A673 (cell line): ENCODE measurements at regions not wholly inside any gene's neighbourhood (a gene's known extent, or its start where the extent isn't known, plus 50 kb on each side); places are given as distances from the start of the nearest gene placed in this dataset.

Experiments used
- BruUV-seq: library from RNA; stranded (reverse); fragments of 400-500 nt; replicated peaks from 2 replicates; lab custom pipeline; 2021; lab: Mats Ljungman, UMichigan
- CTCF ChIA-PET: fragments of 300-600 bp; sonication (Branson Sonifier 250); formaldehyde crosslinking; loops from one replicate; lab custom pipeline; 2022; ENCODE audit warnings: antibody characterized with exemption; lab: Charles Lee
- POLR2A ChIA-PET: fragments of 300-600 bp; sonication (Branson Sonifier 250); formaldehyde crosslinking; loops from one replicate; lab custom pipeline; 2022; ENCODE audit warnings: antibody characterized with exemption; ENCODE audit not compliant: low non-redundant PET; lab: Charles Lee
- DNase-seq: peaks from one replicate; pipeline ENCODE4 v3.0.0-alpha.2; 2015; ENCODE audit warnings: low spot score
- H3K27ac ChIP-seq: fragments of 200-600 bp; sonication (generic); 2 replicates; pipeline ENCODE4 v1.5.1; 2016; ENCODE audit warnings: mixed run types, low read depth, mild to moderate bottlenecking, mixed read lengths, antibody characterized with exemption, low read length; ENCODE audit not compliant: poor library complexity, severe bottlenecking
- H3K27me3 ChIP-seq: fragments of 200-600 bp; sonication (generic); replicated peaks from 2 replicates; pipeline ENCODE4 v1.6.1; 2017; ENCODE audit warnings: mixed run types, low read depth, mild to moderate bottlenecking, mixed read lengths, antibody characterized with exemption, low read length; ENCODE audit not compliant: insufficient read depth, poor library complexity
- H3K36me3 ChIP-seq: fragments of 200-600 bp; sonication (generic); 2 replicates; pipeline ENCODE4 v1.6.1; 2016; ENCODE audit warnings: mixed run types, mild to moderate bottlenecking, mixed read lengths, antibody characterized with exemption, low read length; ENCODE audit not compliant: insufficient read depth, poor library complexity, severe bottlenecking
- H3K4me1 ChIP-seq: fragments of 200-600 bp; sonication (generic); 2 replicates; pipeline ENCODE4 v1.6.1; 2017; ENCODE audit warnings: mixed run types, mild to moderate bottlenecking, mixed read lengths, antibody characterized with exemption, low read length; ENCODE audit not compliant: insufficient read depth, poor library complexity, severe bottlenecking
- H3K4me3 ChIP-seq: fragments of 200-600 bp; sonication (generic); 2 replicates; pipeline ENCODE4 v1.5.1; 2016; ENCODE audit warnings: low read depth, mixed run types, mild to moderate bottlenecking, mixed read lengths, low read length; ENCODE audit not compliant: poor library complexity, severe bottlenecking
- H3K9me3 ChIP-seq: fragments of 200-600 bp; sonication (generic); 2 replicates; pipeline ENCODE4 v1.6.1; 2016; ENCODE audit warnings: mixed run types, low read depth, mild to moderate bottlenecking, mixed read lengths, antibody characterized with exemption, low read length; ENCODE audit not compliant: poor library complexity, severe bottlenecking
- EZH2 ChIP-seq: fragments of 200-600 bp; sonication (generic); IDR thresholded peaks from 2 replicates; pipeline ENCODE4 v1.6.1; 2017; ENCODE audit warnings: borderline replicate concordance, low read depth, mild to moderate bottlenecking, mixed read lengths, antibody characterized with exemption, low read length; ENCODE audit not compliant: poor library complexity, severe bottlenecking
- intact Hi-C: fragments of 100-400 bp; cut with micrococcal nuclease; formaldehyde crosslinking; loops from one replicate; pipeline ENCODE4 v1.10.0; 2022; ENCODE audit not compliant: unreplicated experiment
- TF ChIP-seq, protein P1 (sequence below): fragments of 300-800, 200-600 bp; sonication (generic); conservative IDR thresholded peaks from 2 replicates; pipeline ENCODE4 v1.5.1; 2017; ENCODE audit warnings: low read depth, mild to moderate bottlenecking, antibody characterized with exemption, low read length, moderate library complexity, mixed read lengths

DNA sequence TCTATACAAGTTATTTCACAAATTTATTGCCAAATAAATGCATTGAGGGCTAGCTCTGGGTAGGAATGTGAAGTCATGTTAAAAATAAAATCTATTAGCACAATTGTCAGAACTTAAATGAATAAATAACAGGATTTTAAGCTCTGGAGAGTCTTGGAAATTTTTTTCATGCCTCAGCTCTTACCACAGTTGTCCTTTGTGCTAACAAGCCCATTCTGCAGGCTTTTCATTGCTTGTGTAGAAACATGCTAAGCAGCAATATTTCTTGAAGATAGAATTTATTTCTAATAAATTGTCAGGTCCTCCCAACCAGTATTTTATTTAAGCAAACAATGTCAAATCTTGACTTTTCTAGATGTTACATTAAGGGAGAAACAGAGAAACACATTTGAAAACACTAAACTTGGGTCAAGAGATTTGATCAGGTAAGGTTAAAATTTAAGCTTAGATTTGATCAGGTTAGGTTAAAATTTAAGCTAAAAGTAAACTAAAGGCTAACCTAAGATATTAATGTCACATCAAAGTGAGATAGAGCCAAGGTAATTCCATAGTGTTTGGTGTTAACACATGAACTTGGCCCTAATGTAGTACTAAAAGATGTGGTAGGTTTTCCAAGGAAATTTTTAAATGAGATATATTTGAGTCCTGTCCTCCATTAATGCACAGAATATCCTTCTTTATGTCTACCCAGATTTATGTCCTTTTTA is 179.1 kb upstream of the IL1RAPL1 start:
- TF ChIP-seq, protein P1, sequence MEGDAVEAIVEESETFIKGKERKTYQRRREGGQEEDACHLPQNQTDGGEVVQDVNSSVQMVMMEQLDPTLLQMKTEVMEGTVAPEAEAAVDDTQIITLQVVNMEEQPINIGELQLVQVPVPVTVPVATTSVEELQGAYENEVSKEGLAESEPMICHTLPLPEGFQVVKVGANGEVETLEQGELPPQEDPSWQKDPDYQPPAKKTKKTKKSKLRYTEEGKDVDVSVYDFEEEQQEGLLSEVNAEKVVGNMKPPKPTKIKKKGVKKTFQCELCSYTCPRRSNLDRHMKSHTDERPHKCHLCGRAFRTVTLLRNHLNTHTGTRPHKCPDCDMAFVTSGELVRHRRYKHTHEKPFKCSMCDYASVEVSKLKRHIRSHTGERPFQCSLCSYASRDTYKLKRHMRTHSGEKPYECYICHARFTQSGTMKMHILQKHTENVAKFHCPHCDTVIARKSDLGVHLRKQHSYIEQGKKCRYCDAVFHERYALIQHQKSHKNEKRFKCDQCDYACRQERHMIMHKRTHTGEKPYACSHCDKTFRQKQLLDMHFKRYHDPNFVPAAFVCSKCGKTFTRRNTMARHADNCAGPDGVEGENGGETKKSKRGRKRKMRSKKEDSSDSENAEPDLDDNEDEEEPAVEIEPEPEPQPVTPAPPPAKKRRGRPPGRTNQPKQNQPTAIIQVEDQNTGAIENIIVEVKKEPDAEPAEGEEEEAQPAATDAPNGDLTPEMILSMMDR, result no peak
- no peak for TF ChIP-seq EZH2
- ChIA-PET POLR2A (no interaction called here), CTCF (no interaction called here)
- BruUV-seq, result no TSS peak
- Histone ChIP-seq H3K36me3 (no peaks in the 10 kb centered on the region), H3K4me3 (no peak overlapping the region), H3K27ac (no peak overlapping the region), H3K27me3 (no peaks in the 10 kb centered on the region), H3K9me3 (peaks cover 3% of the 10 kb centered on the region), H3K4me1 (no peaks in the 10 kb centered on the region)
- intact Hi-C loops, result no loop called here
- no peak for DNase-seq

DNA sequence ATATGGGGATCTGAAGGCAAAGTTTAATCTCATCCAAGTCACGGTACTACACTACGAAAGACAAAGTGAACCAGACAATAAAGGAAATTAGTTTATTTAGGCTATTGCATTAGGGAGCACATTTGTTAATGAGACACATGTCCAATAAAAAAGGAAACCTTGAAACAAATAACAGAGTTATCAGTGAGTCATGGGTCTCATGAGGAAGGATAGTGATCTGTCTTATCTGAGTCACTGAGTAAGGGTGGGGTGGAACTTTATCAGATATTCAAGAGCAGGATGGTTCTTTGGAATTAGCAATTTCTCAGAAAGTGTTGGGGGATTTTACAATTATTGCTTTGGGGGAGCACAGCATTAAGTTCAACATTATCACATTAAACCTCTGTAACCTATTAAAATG is 188.9 kb upstream of the IL1RAPL1 start:
- DNase-seq, result no peak
- no peaks in the 10 kb centered on the region for H3K4me1 ChIP-seq
- ChIA-PET CTCF (no interaction called here), POLR2A (no interaction called here)
- H3K27me3 ChIP-seq, result no peaks in the 10 kb centered on the region
- H3K4me3 ChIP-seq, result no peak overlapping the region
- no TSS peak for BruUV-seq
- peaks cover 4% of the 10 kb centered on the region for H3K9me3 ChIP-seq
- H3K36me3 ChIP-seq, result no peaks in the 10 kb centered on the region
- intact Hi-C loops, result no loop called here
- TF ChIP-seq EZH2, result no peak
- TF ChIP-seq, protein P1, result no peak
- no peak overlapping the region for H3K27ac ChIP-seq

- Histone ChIP-seq H3K27ac (no peak overlapping the region), H3K36me3 (no peaks in the 10 kb centered on the region), H3K4me1 (no peaks in the 10 kb centered on the region), H3K27me3 (no peaks in the 10 kb centered on the region), H3K9me3 (no peaks in the 10 kb centered on the region), H3K4me3 (no peak overlapping the region)
- CTCF ChIA-PET, result no interaction called here
- no peak for DNase-seq
- POLR2A ChIA-PET, result no interaction called here
- TF ChIP-seq, protein P1, result no peak
- no peak for TF ChIP-seq EZH2
- no TSS peak for BruUV-seq
- intact Hi-C loops, result no loop called here
These were observed 195.7 kb upstream of the IL1RAPL1 start for GRCh38 chrX:28391528-28391927.
